HepG2 (cell line): ENCODE measurements at regions not wholly inside any gene's neighbourhood (a gene's known extent, or its start where the extent isn't known, plus 50 kb on each side); places are given as distances from the start of the nearest gene placed in this dataset.
A peak's percentile ranks its signal among the peaks of the same experiment; 100 is the strongest.

ENCODE experiments used
- AKNA ChIP-seq: sonication (generic); formaldehyde crosslinking; IDR thresholded peaks from 2 replicates; pipeline ENCODE4 v1.4.0; 2020; ENCODE audit warnings: missing genetic modification reagents, borderline replicate concordance
- ATF5 ChIP-seq: sonication (generic); formaldehyde crosslinking; IDR thresholded peaks from 2 replicates; pipeline ENCODE4 v1.4.0; 2020; ENCODE audit warnings: mild to moderate bottlenecking, low read depth, missing genetic modification reagents
- ATF6 ChIP-seq: sonication (generic); formaldehyde crosslinking; conservative IDR thresholded peaks from 2 replicates; pipeline ENCODE4 v1.4.0; 2020; ENCODE audit warnings: missing genetic modification reagents
- CHD4 ChIP-seq: fragments of 200-600 bp; sonication (generic); IDR thresholded peaks from 2 replicates; pipeline ENCODE4 v1.7.0; 2017; ENCODE audit warnings: mild to moderate bottlenecking, low read length, borderline replicate concordance
- FOXP1 ChIP-seq, 2 experiments: fragments of 450-650 bp in 1 of 2; IDR thresholded peaks; 2 replicates each; pipeline ENCODE4 v1.6.1; 2017 to 2018; ENCODE audit warnings: antibody characterized with exemption in 1 of 2
- HBP1 ChIP-seq: IDR thresholded peaks from 2 replicates; pipeline ENCODE4 v1.6.1; 2016; ENCODE audit warnings: low read depth, control low read depth
- HIC2 ChIP-seq: sonication (generic); formaldehyde crosslinking; IDR thresholded peaks from 2 replicates; pipeline ENCODE4 v1.9.0; 2022; ENCODE audit warnings: low read depth, missing genetic modification reagents
- SIN3A ChIP-seq: IDR thresholded peaks from 2 replicates; pipeline ENCODE4 v1.6.1; 2011; ENCODE audit warnings: low read depth, mild to moderate bottlenecking, control low read depth, low read length, borderline replicate concordance
- ZNF281 ChIP-seq: sonication (generic); formaldehyde crosslinking; IDR thresholded peaks from 2 replicates; pipeline ENCODE4 v1.4.0; 2020; ENCODE audit warnings: missing genetic modification reagents, borderline replicate concordance
- ZNF317 ChIP-seq: sonication (generic); formaldehyde crosslinking; IDR thresholded peaks from 2 replicates; pipeline ENCODE4 v1.5.0; 2020; ENCODE audit warnings: mild to moderate bottlenecking, missing genetic modification reagents
- ZNF331 ChIP-seq: sonication (generic); formaldehyde crosslinking; IDR thresholded peaks from 2 replicates; pipeline ENCODE4 v1.4.0; 2020; ENCODE audit warnings: missing genetic modification reagents
- ZNF713 ChIP-seq: sonication (generic); formaldehyde crosslinking; IDR thresholded peaks from 2 replicates; pipeline ENCODE4 v1.4.0; 2020; ENCODE audit warnings: mild to moderate bottlenecking, missing genetic modification reagents
- ZNF773 ChIP-seq: sonication (generic); formaldehyde crosslinking; IDR thresholded peaks from 2 replicates; pipeline ENCODE4 v1.4.0; 2020; ENCODE audit warnings: missing genetic modification reagents, borderline replicate concordance
- ZNF792 ChIP-seq: IDR thresholded peaks from 2 replicates; pipeline ENCODE4 v1.6.1; 2016

- no peak for TF ChIP-seq ZNF281
- 0 out of 2 replicates have a peak, but pooled peaks have one; percentile 49 for TF ChIP-seq ZNF331 (CRISPR knock-in tag)
- TF ChIP-seq HBP1 (CRISPR knock-in tag), result no peak
- 0 out of 2 replicates have a peak, but pooled peaks have one; percentile 39 for TF ChIP-seq ZNF792 (CRISPR knock-in tag)
- no peak for TF ChIP-seq ATF5 (CRISPR knock-in tag)
- TF ChIP-seq SIN3A, result no peak
- no peak for TF ChIP-seq ZNF317 (CRISPR knock-in tag)
- TF ChIP-seq CHD4, result no peak
- no peak for TF ChIP-seq ZNF713 (CRISPR knock-in tag)
- 0 out of 2 replicates have a peak, but pooled peaks have one; percentile 32 for TF ChIP-seq HIC2 (CRISPR knock-in tag)
- TF ChIP-seq FOXP1 (IDR thresholded peaks at IDR 0.05), result no peak
- peak; percentile 30; the same call in 1 of the 2 replicates for TF ChIP-seq FOXP1 (CRISPR knock-in tag; IDR thresholded peaks at IDR 0.05)
- TF ChIP-seq AKNA, result 0 out of 2 replicates have a peak, but pooled peaks have one; percentile 39
- no peak for TF ChIP-seq ATF6
- 0 out of 2 replicates have a peak, but pooled peaks have one; percentile 51 for TF ChIP-seq ZNF773 (CRISPR knock-in tag)
Observed at GRCh38 chr20:50272724-50273446, 82.3 kb downstream of the CEBPB start (continued).
